Hypothalamus (tissue), 51 donors: ENCODE measurements at regions not wholly inside any gene's neighbourhood (a gene's known extent, or its start where the extent isn't known, plus 50 kb on each side); places are given as distances from the start of the nearest gene placed in this dataset.
"Not testable (repeated sequence)": the region's sequence is repeated elsewhere in the genome, so short reads cannot be mapped to it uniquely, and the experiment has no call there.

ENCODE experiments used
- DNase-seq, 51 donors: peaks; one replicate each; lab custom pipeline; 2025; lab: John Stamatoyannopoulos, UW

GRCh38 chr2:150222942-150223341 lies 264.5 kb downstream of the RND3 start:
- DNase-seq, result no peak

- peak in 1 of 51 donors; percentile 4 for DNase-seq
These were observed 265.1 kb downstream of the RND3 start for GRCh38 chr2:150222379-150222778.

GRCh38 chr2:150219861-150220260 lies 267.6 kb downstream of the RND3 start:
- no peak for DNase-seq

GRCh38 chr2:150215041-150215440 lies 272.4 kb downstream of the RND3 start:
- no peak for DNase-seq

- no peak for DNase-seq
These were observed 272.8 kb downstream of the RND3 start for GRCh38 chr2:150214626-150215025.

GRCh38 chr2:150212722-150213171 lies 274.7 kb downstream of the RND3 start:
- no peak for DNase-seq

- DNase-seq, result no peak
These were observed 276.3 kb downstream of the RND3 start for GRCh38 chr2:150211164-150211631.

- no peak for DNase-seq
These were observed 277.7 kb downstream of the RND3 start for GRCh38 chr2:150209746-150210145.

GRCh38 chr2:150208689-150209088 lies 278.8 kb downstream of the RND3 start:
- no peak for DNase-seq

GRCh38 chr2:150207979-150208378 lies 279.5 kb downstream of the RND3 start:
- no peak for DNase-seq

- no peak for DNase-seq
These were observed 283.0 kb downstream of the RND3 start for GRCh38 chr2:150204451-150204850.

GRCh38 chr2:150194816-150195215 lies 292.7 kb downstream of the RND3 start:
- DNase-seq, result not testable (repeated sequence)

- DNase-seq, result no peak
These were observed 294.8 kb downstream of the RND3 start for GRCh38 chr2:150192701-150193100.

GRCh38 chr2:150191349-150191748 lies 296.1 kb downstream of the RND3 start:
- no peak for DNase-seq

GRCh38 chr2:150190546-150190945 lies 296.9 kb downstream of the RND3 start:
- DNase-seq, result no peak

GRCh38 chr2:150188800-150189199 lies 298.7 kb downstream of the RND3 start:
- no peak for DNase-seq

- no peak for DNase-seq
These were observed 299.3 kb downstream of the RND3 start for GRCh38 chr2:150188177-150188576.

- DNase-seq, result no peak
These were observed 304.8 kb downstream of the RND3 start for GRCh38 chr2:150182566-150183235.

GRCh38 chr2:150178591-150178990 lies 308.9 kb downstream of the RND3 start:
- no peak for DNase-seq

GRCh38 chr2:150174971-150175421 lies 312.5 kb downstream of the RND3 start:
- DNase-seq, result no peak

- no peak for DNase-seq
These were observed 313.2 kb downstream of the RND3 start for GRCh38 chr2:150174056-150174805.

- no peak for DNase-seq
These were observed 316.4 kb downstream of the RND3 start for GRCh38 chr2:150171065-150171548.
